ENCODE measurements at regions not wholly inside any gene's neighbourhood (a gene's known extent, or its start where the extent isn't known, plus 50 kb on each side); places are given as distances from the start of the nearest gene placed in this dataset.

DNA sequence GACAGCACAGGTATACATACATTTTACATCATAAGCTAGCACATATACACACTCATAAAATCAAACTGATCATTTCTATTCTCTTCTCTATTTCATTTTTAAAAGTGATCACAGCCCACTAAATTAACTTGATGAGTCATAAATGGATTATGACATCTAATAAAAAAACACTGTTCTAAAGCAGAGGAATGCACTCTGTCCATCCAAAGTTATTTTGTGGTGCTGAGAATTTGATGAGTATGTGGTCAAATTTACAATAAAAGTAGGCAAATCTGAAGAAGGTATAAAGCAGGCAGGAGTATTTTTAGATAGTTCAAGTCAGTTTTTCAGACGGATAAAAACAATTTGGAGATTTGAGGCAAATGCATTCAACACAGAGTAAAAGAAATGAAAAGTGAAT, 104.4 kb downstream of the NOL4 start:
- no peaks in the 10 kb centered on the region for H3K36me3 ChIP-seq (ENCODE audit: control insufficient read depth in 1 of 2, insufficient read depth in 2 of 2, low read length in 1 of 2)
- H3K9me3 ChIP-seq (ENCODE audit: control insufficient read depth, low read length): no peaks in the 10 kb centered on the region
- H3K4me3 ChIP-seq (ENCODE audit: low read length in 2 of 2): no peak overlapping the region
- intact Hi-C loops (cut with DNase I): loop anchor here in 1 of 2 donors (5.0 to 10.0 kb wide), 3 partner anchors 202 to 667 kb away; no protein-coding TSS in a partner anchor
- no peak overlapping the region for H3K27ac ChIP-seq (ENCODE audit: low read depth in 1 of 2, low read length in 2 of 2)
- no peaks in the 10 kb centered on the region for H3K4me1 ChIP-seq (ENCODE audit: control insufficient read depth in 1 of 2, insufficient read depth in 2 of 2, low read length in 2 of 2)
- DNase-seq (no peak), ATAC-seq (ENCODE audit: low FRiP score) (no peak)
- 31 to 47% methylated on average over 1 of the region's 1 CpG for WGBS, 2 donors
- no peaks in the 10 kb centered on the region for H3K27me3 ChIP-seq (ENCODE audit: control insufficient read depth in 1 of 2, insufficient read depth in 2 of 2, low read length in 1 of 2)

DNA sequence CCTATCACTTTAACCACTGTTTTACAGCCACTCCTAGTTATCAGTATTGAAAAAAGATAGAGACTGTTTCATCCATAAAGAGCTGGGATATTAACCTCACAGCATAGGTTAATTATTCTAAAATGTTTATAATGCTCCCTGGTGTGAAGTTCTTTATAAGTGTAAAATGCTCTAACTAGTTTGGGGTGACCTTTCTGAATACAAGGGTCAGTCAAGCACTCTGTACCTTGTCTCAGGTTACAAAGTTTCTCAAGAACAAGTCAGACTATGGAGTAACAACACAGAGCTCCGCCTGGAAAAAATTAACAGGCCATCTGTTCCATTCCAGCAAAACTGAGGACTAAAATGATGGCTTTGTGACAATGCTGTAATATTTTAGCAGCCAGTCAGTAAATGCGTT, 107.4 kb downstream of the NOL4 start:
- no peaks in the 10 kb centered on the region for H3K4me1 ChIP-seq (ENCODE audit: control insufficient read depth in 1 of 2, insufficient read depth in 2 of 2, low read length in 2 of 2)
- WGBS, 2 donors: 74 to 81% methylated on average over 2 of the region's 2 CpGs
- intact Hi-C loops (cut with DNase I): loop anchor here in 1 of 2 donors (5.0 kb wide), 1 partner anchor 670 kb away; no protein-coding TSS in a partner anchor
- no peak overlapping the region for H3K27ac ChIP-seq (ENCODE audit: low read depth in 1 of 2, low read length in 2 of 2)
- DNase-seq: no peak
- no peaks in the 10 kb centered on the region for H3K36me3 ChIP-seq (ENCODE audit: control insufficient read depth in 1 of 2, insufficient read depth in 2 of 2, low read length in 1 of 2)
- no peaks in the 10 kb centered on the region for H3K27me3 ChIP-seq (ENCODE audit: control insufficient read depth in 1 of 2, insufficient read depth in 2 of 2, low read length in 1 of 2)
- H3K4me3 ChIP-seq (ENCODE audit: low read length in 2 of 2): no peak overlapping the region
- H3K9me3 ChIP-seq (ENCODE audit: control insufficient read depth, low read length): no peaks in the 10 kb centered on the region
- no peak for ATAC-seq (ENCODE audit: low FRiP score)

DNA sequence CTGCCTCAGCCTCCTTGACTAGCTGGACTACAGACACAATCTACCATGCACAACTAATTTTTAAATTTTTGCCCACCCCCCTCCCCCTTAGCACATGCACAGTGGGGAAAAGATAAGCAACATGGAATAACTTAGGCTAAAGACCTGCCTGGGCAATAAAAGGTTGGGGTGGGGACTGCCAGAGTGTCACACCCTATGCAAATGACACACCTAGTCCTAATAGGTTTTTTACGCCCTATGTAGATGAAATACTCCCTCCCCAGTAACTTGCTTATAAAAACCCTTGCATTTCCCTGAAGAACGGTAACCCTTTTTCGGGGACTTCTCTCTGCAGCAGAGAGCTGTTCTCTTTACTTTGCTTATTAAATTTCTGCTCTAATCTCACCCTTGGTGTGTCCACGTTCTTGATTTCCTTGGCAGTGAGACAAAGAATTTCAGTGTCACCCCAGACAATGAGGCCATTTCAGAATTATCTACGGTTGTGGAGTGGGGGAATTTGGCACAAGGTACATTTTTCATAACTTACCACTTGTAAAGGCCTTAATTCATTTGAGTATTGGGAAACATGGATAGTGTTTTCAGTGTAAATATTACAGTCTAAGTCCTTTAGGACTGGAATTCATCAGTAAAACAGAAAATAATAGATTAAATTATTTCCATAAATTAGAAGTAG, 109.2 kb downstream of the NOL4 start:
- 54 to 56% methylated on average over 5 of the region's 5 CpGs for WGBS, 2 donors
- ATAC-seq (ENCODE audit: low FRiP score): no peak

DNA sequence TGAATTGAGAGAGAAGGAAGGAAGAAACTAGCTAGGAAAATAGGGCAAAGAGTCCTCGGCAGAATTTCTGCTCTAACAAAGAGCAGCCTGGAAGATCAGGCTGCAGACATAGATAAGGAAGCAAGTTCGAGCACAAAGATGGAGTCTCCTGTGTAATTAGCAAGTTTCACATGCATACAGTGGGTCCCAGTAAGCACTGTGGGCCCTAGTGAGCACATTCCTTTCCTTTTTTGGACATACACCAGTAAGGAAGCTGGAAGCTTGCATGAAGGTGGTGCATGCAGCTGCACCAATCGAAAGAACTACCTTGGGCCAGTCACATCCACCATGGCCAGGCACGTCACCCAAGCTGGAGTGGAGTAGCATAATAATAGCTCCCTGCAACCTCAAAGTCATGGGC, 109.7 kb downstream of the NOL4 start:
- intact Hi-C loops (cut with DNase I): loop anchor here in 1 of 2 donors (5.0 kb wide), 1 partner anchor 672 kb away; no protein-coding TSS in a partner anchor
- WGBS, 2 donors: 66 to 75% methylated on average over 4 of the region's 4 CpGs
- Histone ChIP-seq H3K36me3 (ENCODE audit: control insufficient read depth in 1 of 2, insufficient read depth in 2 of 2, low read length in 1 of 2) (no peaks in the 10 kb centered on the region), H3K4me3 (ENCODE audit: low read length in 2 of 2) (no peak overlapping the region), H3K4me1 (ENCODE audit: control insufficient read depth in 1 of 2, insufficient read depth in 2 of 2, low read length in 2 of 2) (no peaks in the 10 kb centered on the region), H3K9me3 (ENCODE audit: control insufficient read depth, low read length) (no peaks in the 10 kb centered on the region), H3K27me3 (ENCODE audit: control insufficient read depth in 1 of 2, insufficient read depth in 2 of 2, low read length in 1 of 2) (no peaks in the 10 kb centered on the region), H3K27ac (ENCODE audit: low read depth in 1 of 2, low read length in 2 of 2) (no peak overlapping the region)
- ATAC-seq (ENCODE audit: low FRiP score): no peak
- no peak for DNase-seq

More for the DNA sequence above, 109.2 kb downstream of the NOL4 start:
- Histone ChIP-seq H3K4me3 (ENCODE audit: low read length in 2 of 2) (no peak overlapping the region), H3K27me3 (ENCODE audit: control insufficient read depth in 1 of 2, insufficient read depth in 2 of 2, low read length in 1 of 2) (no peaks in the 10 kb centered on the region), H3K27ac (ENCODE audit: low read depth in 1 of 2, low read length in 2 of 2) (no peak overlapping the region), H3K36me3 (ENCODE audit: control insufficient read depth in 1 of 2, insufficient read depth in 2 of 2, low read length in 1 of 2) (no peaks in the 10 kb centered on the region), H3K9me3 (ENCODE audit: control insufficient read depth, low read length) (no peaks in the 10 kb centered on the region), H3K4me1 (ENCODE audit: control insufficient read depth in 1 of 2, insufficient read depth in 2 of 2, low read length in 2 of 2) (no peaks in the 10 kb centered on the region)
- no peak for DNase-seq
- intact Hi-C loops (cut with DNase I): loop anchor here in 1 of 2 donors (5.0 kb wide), 1 partner anchor 672 kb away; no protein-coding TSS in a partner anchor

DNA sequence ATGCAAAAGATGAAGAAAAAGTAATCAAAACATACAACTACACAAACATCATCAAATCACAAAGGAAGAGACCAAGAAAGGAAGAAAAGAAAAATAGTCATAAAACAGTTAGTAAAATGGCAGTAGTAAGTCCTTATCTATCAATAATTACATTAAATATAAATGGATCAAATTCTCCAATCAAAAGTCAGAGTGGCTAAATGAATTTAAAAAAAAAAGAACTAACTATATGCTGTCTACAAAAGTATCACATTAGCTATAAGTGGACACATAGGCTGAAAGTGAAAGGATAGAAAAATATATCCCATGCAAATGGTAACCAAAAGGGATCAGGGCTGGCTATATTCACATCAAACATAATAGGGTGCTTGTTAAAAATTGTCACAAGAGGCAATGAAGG, 116.5 kb downstream of the NOL4 start:
- ATAC-seq (ENCODE audit: low FRiP score): no peak
- no peaks in the 10 kb centered on the region for H3K4me1 ChIP-seq (ENCODE audit: control insufficient read depth in 1 of 2, insufficient read depth in 2 of 2, low read length in 2 of 2)

DNA sequence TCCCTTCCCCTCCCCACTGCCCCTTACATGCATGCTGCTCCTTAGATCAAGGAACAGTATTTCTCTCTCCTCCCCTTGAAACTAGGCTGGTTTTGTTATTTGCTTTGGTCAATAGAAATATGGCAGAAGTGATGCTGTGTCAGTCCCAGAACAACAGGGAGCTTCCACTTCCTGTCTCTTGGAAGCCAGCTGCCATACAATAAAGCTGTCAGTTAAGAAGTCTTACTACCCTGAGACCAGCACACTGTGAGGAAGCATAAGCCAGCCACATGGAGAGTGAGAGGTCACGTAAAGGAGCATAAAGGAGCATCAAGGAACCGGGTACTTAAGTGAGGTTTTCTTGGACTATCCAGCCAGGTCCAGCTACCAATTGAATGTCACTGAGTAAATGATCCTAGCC, 126.6 kb downstream of the NOL4 start:
- Histone ChIP-seq H3K9me3 (ENCODE audit: control insufficient read depth, low read length) (no peaks in the 10 kb centered on the region), H3K4me1 (ENCODE audit: control insufficient read depth in 1 of 2, insufficient read depth in 2 of 2, low read length in 2 of 2) (no peaks in the 10 kb centered on the region), H3K36me3 (ENCODE audit: control insufficient read depth in 1 of 2, insufficient read depth in 2 of 2, low read length in 1 of 2) (no peaks in the 10 kb centered on the region), H3K27ac (ENCODE audit: low read depth in 1 of 2, low read length in 2 of 2) (no peak overlapping the region), H3K27me3 (ENCODE audit: control insufficient read depth in 1 of 2, insufficient read depth in 2 of 2, low read length in 1 of 2) (no peaks in the 10 kb centered on the region), H3K4me3 (ENCODE audit: low read length in 2 of 2) (no peak overlapping the region)
- intact Hi-C loops (cut with DNase I): no loop called here
- no peak for DNase-seq
- ATAC-seq (ENCODE audit: low FRiP score): no peak
- WGBS, 2 donors: 52 to 60% methylated on average over 2 of the region's 2 CpGs

More for the DNA sequence above, 116.5 kb downstream of the NOL4 start:
- DNase-seq: no peak
- no peak overlapping the region for H3K27ac ChIP-seq (ENCODE audit: low read depth in 1 of 2, low read length in 2 of 2)
- H3K27me3 ChIP-seq (ENCODE audit: control insufficient read depth in 1 of 2, insufficient read depth in 2 of 2, low read length in 1 of 2): no peaks in the 10 kb centered on the region
- no peaks in the 10 kb centered on the region for H3K9me3 ChIP-seq (ENCODE audit: control insufficient read depth, low read length)
- no peak overlapping the region for H3K4me3 ChIP-seq (ENCODE audit: low read length in 2 of 2)
- no peaks in the 10 kb centered on the region for H3K36me3 ChIP-seq (ENCODE audit: control insufficient read depth in 1 of 2, insufficient read depth in 2 of 2, low read length in 1 of 2)
- intact Hi-C loops (cut with DNase I): loop anchor here in 1 of 2 donors (5.0 kb wide), 1 partner anchor 209 kb away; no protein-coding TSS in a partner anchor

DNA sequence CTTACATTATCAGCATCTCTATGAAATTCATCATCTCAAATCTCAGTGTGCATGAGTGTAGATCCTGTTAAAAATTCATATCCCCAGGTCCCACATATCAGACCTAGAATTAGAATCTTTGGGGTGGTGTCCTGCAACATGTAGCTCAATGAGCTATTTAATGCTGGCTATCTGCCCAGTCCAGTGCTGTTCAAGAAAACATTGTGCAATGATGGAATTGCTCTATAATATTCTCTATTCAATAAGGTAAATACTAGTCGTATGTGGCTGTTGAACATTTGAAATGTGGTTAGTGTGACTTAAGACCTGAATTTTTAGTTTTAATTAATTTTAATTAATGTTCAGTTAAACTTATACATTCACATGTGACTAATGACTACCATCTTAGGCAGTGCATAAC, 127.4 kb downstream of the NOL4 start:
- intact Hi-C loops (cut with DNase I): no loop called here
- no peak for ATAC-seq (ENCODE audit: low FRiP score)
- H3K27ac ChIP-seq (ENCODE audit: low read depth in 1 of 2, low read length in 2 of 2): no peak overlapping the region
- no peaks in the 10 kb centered on the region for H3K36me3 ChIP-seq (ENCODE audit: control insufficient read depth in 1 of 2, insufficient read depth in 2 of 2, low read length in 1 of 2)
- no peaks in the 10 kb centered on the region for H3K4me1 ChIP-seq (ENCODE audit: control insufficient read depth in 1 of 2, insufficient read depth in 2 of 2, low read length in 2 of 2)
- H3K27me3 ChIP-seq (ENCODE audit: control insufficient read depth in 1 of 2, insufficient read depth in 2 of 2, low read length in 1 of 2): no peaks in the 10 kb centered on the region
- no peak for DNase-seq
- WGBS, 2 donors: 30 to 40% methylated on average over 1 of the region's 1 CpG
- H3K9me3 ChIP-seq (ENCODE audit: control insufficient read depth, low read length): no peaks in the 10 kb centered on the region
- H3K4me3 ChIP-seq (ENCODE audit: low read length in 2 of 2): no peak overlapping the region

DNA sequence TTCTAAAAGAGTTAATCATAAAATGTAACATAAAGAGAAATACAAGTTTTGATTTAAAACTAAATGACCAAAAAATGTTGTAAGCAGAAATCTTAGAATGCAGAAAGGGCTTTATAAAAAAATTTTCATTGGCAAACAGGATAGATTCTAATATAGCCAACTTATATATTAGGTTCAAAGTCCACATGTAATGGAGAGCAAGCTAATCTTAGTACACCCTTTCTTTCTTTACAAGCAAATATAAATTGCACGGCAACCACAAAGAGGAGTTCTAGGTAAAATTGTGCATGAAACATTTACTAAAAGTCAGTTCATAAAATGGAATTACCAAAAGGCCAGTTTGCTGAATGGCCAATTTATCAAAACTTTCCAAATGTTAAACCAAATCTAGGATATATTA, 130.6 kb downstream of the NOL4 start:
- no peak for DNase-seq

DNA sequence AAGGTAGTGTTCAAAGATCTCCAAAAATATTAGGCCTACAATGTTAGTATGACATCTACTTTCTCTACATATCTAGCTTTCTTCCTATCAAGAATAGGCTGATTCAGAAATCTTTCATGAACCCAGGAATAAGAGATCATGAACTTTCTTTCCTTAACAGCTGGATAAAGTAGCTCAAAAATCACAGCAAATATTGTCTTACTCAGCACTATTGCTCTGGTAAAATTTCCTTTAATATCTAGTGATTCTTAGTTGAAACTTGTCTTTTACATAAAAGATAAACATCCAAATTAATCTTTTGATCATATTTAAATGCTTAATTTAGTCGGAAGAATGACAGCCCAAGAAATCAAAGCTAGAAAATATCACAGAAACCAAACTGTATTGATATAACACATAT, 131.9 kb downstream of the NOL4 start:
- Histone ChIP-seq H3K4me1 (ENCODE audit: control insufficient read depth in 1 of 2, insufficient read depth in 2 of 2, low read length in 2 of 2) (no peaks in the 10 kb centered on the region), H3K9me3 (ENCODE audit: control insufficient read depth, low read length) (no peaks in the 10 kb centered on the region), H3K27ac (ENCODE audit: low read depth in 1 of 2, low read length in 2 of 2) (no peak overlapping the region), H3K4me3 (ENCODE audit: low read length in 2 of 2) (no peak overlapping the region), H3K27me3 (ENCODE audit: control insufficient read depth in 1 of 2, insufficient read depth in 2 of 2, low read length in 1 of 2) (no peaks in the 10 kb centered on the region), H3K36me3 (ENCODE audit: control insufficient read depth in 1 of 2, insufficient read depth in 2 of 2, low read length in 1 of 2) (no peaks in the 10 kb centered on the region)
- intact Hi-C loops (cut with DNase I): no loop called here
- ATAC-seq (ENCODE audit: low FRiP score) (no peak), DNase-seq (no peak)
- 91 to 93% methylated on average over 1 of the region's 1 CpG for WGBS, 2 donors

More for the DNA sequence above, 130.6 kb downstream of the NOL4 start:
- H3K4me3 ChIP-seq (ENCODE audit: low read length in 2 of 2): no peak overlapping the region
- 70 to 80% methylated on average over 1 of the region's 1 CpG for WGBS, 2 donors
- H3K27ac ChIP-seq (ENCODE audit: low read depth in 1 of 2, low read length in 2 of 2): no peak overlapping the region
- H3K36me3 ChIP-seq (ENCODE audit: control insufficient read depth in 1 of 2, insufficient read depth in 2 of 2, low read length in 1 of 2): no peaks in the 10 kb centered on the region
- intact Hi-C loops (cut with DNase I): no loop called here
- no peaks in the 10 kb centered on the region for H3K9me3 ChIP-seq (ENCODE audit: control insufficient read depth, low read length)
- no peaks in the 10 kb centered on the region for H3K27me3 ChIP-seq (ENCODE audit: control insufficient read depth in 1 of 2, insufficient read depth in 2 of 2, low read length in 1 of 2)
- no peaks in the 10 kb centered on the region for H3K4me1 ChIP-seq (ENCODE audit: control insufficient read depth in 1 of 2, insufficient read depth in 2 of 2, low read length in 2 of 2)
- ATAC-seq (ENCODE audit: low FRiP score): no peak

Measured in aorta (tissue), 5 donors.